Erythroblast (primary cell): ENCODE measurements at regions not wholly inside any gene's neighbourhood (a gene's known extent, or its start where the extent isn't known, plus 50 kb on each side); places are given as distances from the start of the nearest gene placed in this dataset.

Experiments used
- GATA1 ChIP-seq: IDR thresholded peaks from 2 replicates; pipeline ENCODE4 v1.6.1; 2011; ENCODE audit warnings: low read depth, mild to moderate bottlenecking, control low read depth, low read length, moderate library complexity
- POLR2A ChIP-seq: IDR thresholded peaks from 2 replicates; pipeline ENCODE4 v1.6.1; 2011; ENCODE audit warnings: mild to moderate bottlenecking, low read length

GRCh38 chr16:25419681-25420080, 162.0 kb upstream of the ZKSCAN2 start:
- TF ChIP-seq POLR2A = no peak
- no peak for TF ChIP-seq GATA1
